Mucosa of stomach (tissue), 1 donor: ENCODE measurements at regions not wholly inside any gene's neighbourhood (a gene's known extent, or its start where the extent isn't known, plus 50 kb on each side); places are given as distances from the start of the nearest gene placed in this dataset.

ENCODE experiments used
- H3K27me3 ChIP-seq: one replicate; pipeline ENCODE4 v1.7.0; 2013; ENCODE audit warnings: mild to moderate bottlenecking, low read length; ENCODE audit not compliant: control insufficient read depth, insufficient read depth
- H3K36me3 ChIP-seq: one replicate; pipeline ENCODE4 v1.7.0; 2013; ENCODE audit warnings: low read length; ENCODE audit not compliant: control insufficient read depth, insufficient read depth
- H3K4me1 ChIP-seq: one replicate; pipeline ENCODE4 v1.7.0; 2013; ENCODE audit warnings: mild to moderate bottlenecking, low read length; ENCODE audit not compliant: control insufficient read depth, insufficient read depth
- H3K4me3 ChIP-seq: one replicate; pipeline ENCODE4 v1.7.0; 2013; ENCODE audit warnings: low read length
- H3K9ac ChIP-seq: one replicate; pipeline ENCODE4 v1.7.0; 2013; ENCODE audit warnings: mild to moderate bottlenecking, low read length, moderate library complexity
- H3K9me3 ChIP-seq: one replicate; pipeline ENCODE4 v1.7.0; 2013; ENCODE audit warnings: mild to moderate bottlenecking, low read length, moderate library complexity; ENCODE audit not compliant: control insufficient read depth
- donor health status: Pancreatic carcinoma.

- Histone ChIP-seq H3K4me1 (no peaks in the 10 kb centered on the region), H3K27me3 (no peaks in the 10 kb centered on the region), H3K36me3 (no peaks in the 10 kb centered on the region), H3K4me3 (no peak overlapping the region), H3K9me3 (no peaks in the 10 kb centered on the region), H3K9ac (no peak overlapping the region)
These were observed 168.9 kb downstream of the SOCS6 start for GRCh38 chr18:70457788-70458187.

- H3K27me3 ChIP-seq = no peaks in the 10 kb centered on the region
- no peaks in the 10 kb centered on the region for H3K9me3 ChIP-seq
- no peaks in the 10 kb centered on the region for H3K4me1 ChIP-seq
- no peaks in the 10 kb centered on the region for H3K36me3 ChIP-seq
- no peak overlapping the region for H3K9ac ChIP-seq
- H3K4me3 ChIP-seq = no peak overlapping the region
These were observed 168.4 kb downstream of the SOCS6 start for GRCh38 chr18:70457223-70457622.

- H3K4me3 ChIP-seq = no peak overlapping the region
- H3K9ac ChIP-seq = no peak overlapping the region
- H3K9me3 ChIP-seq = no peaks in the 10 kb centered on the region
- no peaks in the 10 kb centered on the region for H3K36me3 ChIP-seq
- H3K4me1 ChIP-seq = no peaks in the 10 kb centered on the region
- H3K27me3 ChIP-seq = no peaks in the 10 kb centered on the region
These were observed 167.5 kb downstream of the SOCS6 start for GRCh38 chr18:70456376-70456775.

GRCh38 chr18:70455731-70456130, 166.9 kb downstream of the SOCS6 start:
- Histone ChIP-seq H3K4me3 (no peak overlapping the region), H3K27me3 (no peaks in the 10 kb centered on the region), H3K36me3 (no peaks in the 10 kb centered on the region), H3K9ac (no peak overlapping the region), H3K9me3 (no peaks in the 10 kb centered on the region), H3K4me1 (no peaks in the 10 kb centered on the region)

GRCh38 chr18:70454704-70455322, 166.0 kb downstream of the SOCS6 start:
- H3K4me1 ChIP-seq = no peaks in the 10 kb centered on the region
- no peak overlapping the region for H3K4me3 ChIP-seq
- no peaks in the 10 kb centered on the region for H3K36me3 ChIP-seq
- H3K27me3 ChIP-seq = no peaks in the 10 kb centered on the region
- no peaks in the 10 kb centered on the region for H3K9me3 ChIP-seq
- no peak overlapping the region for H3K9ac ChIP-seq

DNA sequence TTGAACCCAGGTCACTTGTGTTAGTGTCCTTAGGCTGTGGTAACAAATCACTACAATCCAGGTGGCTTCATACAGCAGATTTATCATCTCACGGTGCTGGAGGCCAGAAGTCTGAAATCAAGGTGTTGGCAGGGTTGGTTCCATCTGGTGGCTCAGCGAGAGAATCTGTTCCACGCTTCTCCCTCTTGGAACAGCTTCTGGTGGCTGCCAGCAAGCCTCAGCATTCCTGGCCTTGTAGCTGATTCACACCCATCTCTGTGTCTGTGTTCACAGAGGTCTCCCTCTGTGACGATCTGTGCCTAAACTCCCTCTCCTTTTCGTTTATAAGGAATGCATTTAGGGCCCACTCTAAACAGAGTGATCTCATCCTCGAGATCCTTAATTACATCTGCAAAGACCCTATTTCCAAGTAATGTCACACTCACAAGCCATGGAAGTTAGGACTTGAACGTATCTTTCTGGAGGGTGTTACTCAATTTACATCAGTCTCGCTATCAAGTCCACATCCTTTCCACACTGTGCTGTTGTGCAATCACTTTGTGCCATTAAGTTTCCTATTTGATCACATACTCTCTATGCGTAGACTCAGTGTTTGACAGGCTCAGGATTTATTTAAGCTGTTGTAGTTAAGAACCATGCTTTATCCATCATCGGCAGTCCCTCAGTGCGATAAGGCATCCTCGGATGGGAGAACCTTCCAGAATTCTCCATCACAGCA, 164.4 kb downstream of the SOCS6 start:
- H3K27me3 ChIP-seq = no peaks in the 10 kb centered on the region
- H3K4me3 ChIP-seq = no peak overlapping the region
- no peak overlapping the region for H3K9ac ChIP-seq
- H3K4me1 ChIP-seq = no peaks in the 10 kb centered on the region
- no peaks in the 10 kb centered on the region for H3K9me3 ChIP-seq
- no peaks in the 10 kb centered on the region for H3K36me3 ChIP-seq

DNA sequence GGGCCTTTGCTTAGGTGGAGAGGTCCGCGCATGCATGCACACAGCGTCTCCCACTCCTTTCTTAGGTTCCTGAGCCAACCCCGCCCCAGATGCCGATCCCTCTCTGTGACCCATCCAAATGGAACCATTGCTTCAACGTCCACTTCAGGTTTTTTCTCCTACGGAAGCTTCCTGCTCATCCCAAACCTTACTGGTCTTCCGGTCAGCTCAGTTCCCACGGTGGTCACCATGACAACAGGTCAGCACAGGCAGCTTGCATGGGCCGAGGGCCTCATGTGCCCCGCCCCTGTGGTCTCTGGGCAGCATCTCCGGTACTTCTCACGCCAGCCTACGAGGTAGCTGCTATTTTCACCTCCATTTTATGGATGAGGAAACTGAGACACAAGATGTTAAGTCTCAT, 163.7 kb downstream of the SOCS6 start:
- no peaks in the 10 kb centered on the region for H3K27me3 ChIP-seq
- H3K9ac ChIP-seq = no peak overlapping the region
- no peak overlapping the region for H3K4me3 ChIP-seq
- H3K9me3 ChIP-seq = no peaks in the 10 kb centered on the region
- no peaks in the 10 kb centered on the region for H3K4me1 ChIP-seq
- no peaks in the 10 kb centered on the region for H3K36me3 ChIP-seq

- no peak overlapping the region for H3K4me3 ChIP-seq
- H3K4me1 ChIP-seq = no peaks in the 10 kb centered on the region
- H3K27me3 ChIP-seq = no peaks in the 10 kb centered on the region
- no peaks in the 10 kb centered on the region for H3K9me3 ChIP-seq
- no peak overlapping the region for H3K9ac ChIP-seq
- no peaks in the 10 kb centered on the region for H3K36me3 ChIP-seq
These were observed 161.8 kb downstream of the SOCS6 start for GRCh38 chr18:70450426-70451253.

- Histone ChIP-seq H3K4me3 (no peak overlapping the region), H3K9me3 (peaks cover 3% of the 10 kb centered on the region), H3K36me3 (no peaks in the 10 kb centered on the region), H3K27me3 (no peaks in the 10 kb centered on the region), H3K4me1 (no peaks in the 10 kb centered on the region), H3K9ac (no peak overlapping the region)
These were observed 159.7 kb downstream of the SOCS6 start for GRCh38 chr18:70448588-70448987.

DNA sequence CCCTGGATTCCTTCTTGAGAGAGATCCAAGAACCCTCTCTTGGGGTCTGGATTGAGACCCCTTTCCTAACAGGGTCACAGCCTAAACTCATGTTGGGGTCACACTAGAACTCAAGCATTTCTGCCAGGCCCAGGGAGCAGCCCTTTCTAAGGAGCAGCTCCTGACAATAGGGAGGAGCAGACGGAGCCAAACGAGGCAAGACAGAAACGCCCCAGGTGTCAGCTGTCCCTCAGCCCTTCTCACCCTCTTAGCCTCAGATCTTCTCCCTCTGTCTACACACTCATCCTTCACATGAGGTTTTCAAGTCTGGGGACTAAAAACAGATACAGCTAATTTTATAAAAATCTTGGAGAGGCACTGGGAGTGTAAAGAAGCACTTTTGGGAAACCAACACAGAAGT, 157.2 kb downstream of the SOCS6 start:
- no peak overlapping the region for H3K4me3 ChIP-seq
- H3K9me3 ChIP-seq = peaks cover 9% of the 10 kb centered on the region
- no peaks in the 10 kb centered on the region for H3K36me3 ChIP-seq
- no peaks in the 10 kb centered on the region for H3K27me3 ChIP-seq
- no peaks in the 10 kb centered on the region for H3K4me1 ChIP-seq
- H3K9ac ChIP-seq = no peak overlapping the region

GRCh38 chr18:70442933-70443332, 154.1 kb downstream of the SOCS6 start:
- Histone ChIP-seq H3K4me1 (no peaks in the 10 kb centered on the region), H3K27me3 (no peaks in the 10 kb centered on the region), H3K9me3 (peaks cover 9% of the 10 kb centered on the region), H3K4me3 (no peak overlapping the region), H3K9ac (no peak overlapping the region), H3K36me3 (no peaks in the 10 kb centered on the region)

GRCh38 chr18:70432804-70433400, 144.1 kb downstream of the SOCS6 start:
- no peak overlapping the region for H3K9ac ChIP-seq
- H3K4me1 ChIP-seq = peaks cover 6% of the 10 kb centered on the region
- H3K27me3 ChIP-seq = no peaks in the 10 kb centered on the region
- no peaks in the 10 kb centered on the region for H3K9me3 ChIP-seq
- no peaks in the 10 kb centered on the region for H3K36me3 ChIP-seq
- H3K4me3 ChIP-seq = no peak overlapping the region
